ENCODE measurements at regions not wholly inside any gene's neighbourhood (a gene's known extent, or its start where the extent isn't known, plus 50 kb on each side); places are given as distances from the start of the nearest gene placed in this dataset.

DNA sequence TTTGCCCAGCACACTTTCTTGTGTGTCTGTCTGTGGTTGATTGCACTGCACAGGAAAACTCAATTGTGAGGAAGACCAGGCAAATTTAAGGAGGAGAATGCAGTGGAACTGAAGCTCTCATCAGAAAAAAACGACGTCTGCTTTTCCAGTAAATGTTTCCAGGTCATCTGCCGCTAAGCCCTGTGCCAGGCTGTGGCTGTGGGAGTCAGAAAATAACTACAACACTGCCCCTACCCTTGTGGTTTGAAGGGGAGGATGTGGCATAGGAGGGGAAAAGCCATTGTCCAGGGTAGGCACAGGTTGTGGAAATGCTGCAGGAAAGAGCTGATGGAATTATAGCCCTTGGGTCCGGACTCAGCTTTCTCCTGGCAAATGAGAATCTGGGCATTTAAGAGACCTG lies 259.7 kb upstream of the TMEM132C start:
- TF ChIP-seq, protein P1, sequence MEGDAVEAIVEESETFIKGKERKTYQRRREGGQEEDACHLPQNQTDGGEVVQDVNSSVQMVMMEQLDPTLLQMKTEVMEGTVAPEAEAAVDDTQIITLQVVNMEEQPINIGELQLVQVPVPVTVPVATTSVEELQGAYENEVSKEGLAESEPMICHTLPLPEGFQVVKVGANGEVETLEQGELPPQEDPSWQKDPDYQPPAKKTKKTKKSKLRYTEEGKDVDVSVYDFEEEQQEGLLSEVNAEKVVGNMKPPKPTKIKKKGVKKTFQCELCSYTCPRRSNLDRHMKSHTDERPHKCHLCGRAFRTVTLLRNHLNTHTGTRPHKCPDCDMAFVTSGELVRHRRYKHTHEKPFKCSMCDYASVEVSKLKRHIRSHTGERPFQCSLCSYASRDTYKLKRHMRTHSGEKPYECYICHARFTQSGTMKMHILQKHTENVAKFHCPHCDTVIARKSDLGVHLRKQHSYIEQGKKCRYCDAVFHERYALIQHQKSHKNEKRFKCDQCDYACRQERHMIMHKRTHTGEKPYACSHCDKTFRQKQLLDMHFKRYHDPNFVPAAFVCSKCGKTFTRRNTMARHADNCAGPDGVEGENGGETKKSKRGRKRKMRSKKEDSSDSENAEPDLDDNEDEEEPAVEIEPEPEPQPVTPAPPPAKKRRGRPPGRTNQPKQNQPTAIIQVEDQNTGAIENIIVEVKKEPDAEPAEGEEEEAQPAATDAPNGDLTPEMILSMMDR (conservative IDR thresholded peaks at IDR 0.05): no peak
- TF ChIP-seq EZH2 (IDR thresholded peaks at IDR 0.05; ENCODE audit: low read depth): no peak
